ENCODE measurements at regions not wholly inside any gene's neighbourhood (a gene's known extent, or its start where the extent isn't known, plus 50 kb on each side); places are given as distances from the start of the nearest gene placed in this dataset.

DNA sequence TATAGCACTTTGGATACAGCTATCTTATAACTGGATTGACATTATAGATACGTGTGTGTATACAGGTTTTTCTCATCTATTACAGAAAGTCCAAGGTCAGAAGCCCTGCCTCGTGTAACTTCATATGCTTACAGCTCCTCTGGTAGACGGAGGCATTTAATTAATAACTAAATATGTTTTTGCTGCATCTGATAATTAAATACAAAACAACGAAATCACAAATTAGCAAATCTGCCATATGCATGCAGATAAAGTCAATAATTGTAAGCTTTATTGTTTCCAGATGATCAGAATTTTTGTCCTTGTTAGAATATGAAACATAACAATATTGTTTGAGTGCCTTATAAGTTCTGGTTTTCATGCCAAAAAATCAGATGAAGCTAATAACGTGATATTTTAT, 717.7 kb downstream of the LIG4 start:
- FAIRE-seq (no peak), DNase-seq (ENCODE audit: low read depth, low spot score) (no peak)
- Histone ChIP-seq H3K9me1 (replicated peaks; ENCODE audit: control insufficient read depth, extremely low read depth, insufficient read depth, low read length) (no peaks in the 10 kb centered on the region), H4K20me1 (replicated peaks; ENCODE audit: control insufficient read depth, extremely low read depth, insufficient read depth, low read length) (no peaks in the 10 kb centered on the region), H3K27ac (ENCODE audit: insufficient read depth, low read depth, low read length) (no peak overlapping the region), H3K36me3 (ENCODE audit: control insufficient read depth in 2 of 2, extremely low read depth in 1 of 2, insufficient read depth in 2 of 2, low read length in 2 of 2) (no peaks in the 10 kb centered on the region), H3K4me3 (replicated peaks in 1 of 3; ENCODE audit: insufficient read depth in 1 of 3, low read depth in 1 of 3, low read length in 3 of 3) (no peak overlapping the region), H3K9ac (replicated peaks; ENCODE audit: extremely low read depth, insufficient read depth, low read length) (no peak overlapping the region), H3K4me2 (ENCODE audit: insufficient read depth, low read length) (no peak overlapping the region), H3K79me2 (ENCODE audit: control insufficient read depth, insufficient read depth, low read length) (no peaks in the 10 kb centered on the region), H3K4me1 (ENCODE audit: control insufficient read depth, extremely low read depth, insufficient read depth, low read length) (no peaks in the 10 kb centered on the region), H2AFZ (ENCODE audit: low read depth, low read length) (no peak overlapping the region), H3K9me3 (replicated peaks; ENCODE audit: control insufficient read depth, insufficient read depth, low read length) (no peaks in the 10 kb centered on the region), H3K27me3 (ENCODE audit: control insufficient read depth in 2 of 2, insufficient read depth in 2 of 2, low read length in 2 of 2) (no peaks in the 10 kb centered on the region)
- dilution Hi-C loops (cut with MboI; ENCODE audit: extremely low pct_ligation_motif_present, low sequenced_read_pairs) = no loop called here
- TF ChIP-seq POLR2A (IDR thresholded peaks at IDR 0.05; ENCODE audit: low read depth, low read length) (no peak), EZH2 (IDR thresholded peaks at IDR 0.05; ENCODE audit: borderline replicate concordance, low read depth, low read length, severe bottlenecking) (no peak), POLR2AphosphoS5 (IDR thresholded peaks at IDR 0.05; ENCODE audit: insufficient read depth, low read depth, low read length) (no peak), FOS (IDR thresholded peaks at IDR 0.05; ENCODE audit: borderline replicate concordance, insufficient read depth, low read length) (no peak), GATA2 (IDR thresholded peaks at IDR 0.05; ENCODE audit: insufficient read depth, insufficient read length, low read depth, low read length) (no peak), JUN (IDR thresholded peaks at IDR 0.05; ENCODE audit: borderline replicate concordance, insufficient read depth, insufficient read length, low read depth) (no peak), MYC (IDR thresholded peaks at IDR 0.05; ENCODE audit: low read depth, low read length) (no peak)
- TF ChIP-seq, protein P1, sequence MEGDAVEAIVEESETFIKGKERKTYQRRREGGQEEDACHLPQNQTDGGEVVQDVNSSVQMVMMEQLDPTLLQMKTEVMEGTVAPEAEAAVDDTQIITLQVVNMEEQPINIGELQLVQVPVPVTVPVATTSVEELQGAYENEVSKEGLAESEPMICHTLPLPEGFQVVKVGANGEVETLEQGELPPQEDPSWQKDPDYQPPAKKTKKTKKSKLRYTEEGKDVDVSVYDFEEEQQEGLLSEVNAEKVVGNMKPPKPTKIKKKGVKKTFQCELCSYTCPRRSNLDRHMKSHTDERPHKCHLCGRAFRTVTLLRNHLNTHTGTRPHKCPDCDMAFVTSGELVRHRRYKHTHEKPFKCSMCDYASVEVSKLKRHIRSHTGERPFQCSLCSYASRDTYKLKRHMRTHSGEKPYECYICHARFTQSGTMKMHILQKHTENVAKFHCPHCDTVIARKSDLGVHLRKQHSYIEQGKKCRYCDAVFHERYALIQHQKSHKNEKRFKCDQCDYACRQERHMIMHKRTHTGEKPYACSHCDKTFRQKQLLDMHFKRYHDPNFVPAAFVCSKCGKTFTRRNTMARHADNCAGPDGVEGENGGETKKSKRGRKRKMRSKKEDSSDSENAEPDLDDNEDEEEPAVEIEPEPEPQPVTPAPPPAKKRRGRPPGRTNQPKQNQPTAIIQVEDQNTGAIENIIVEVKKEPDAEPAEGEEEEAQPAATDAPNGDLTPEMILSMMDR (IDR thresholded peaks at IDR 0.05; ENCODE audit: extremely low read depth in 1 of 2, insufficient read depth in 1 of 2, low read depth in 1 of 2, low read length in 2 of 2) = no peak
- TF ChIP-seq, protein P2, sequence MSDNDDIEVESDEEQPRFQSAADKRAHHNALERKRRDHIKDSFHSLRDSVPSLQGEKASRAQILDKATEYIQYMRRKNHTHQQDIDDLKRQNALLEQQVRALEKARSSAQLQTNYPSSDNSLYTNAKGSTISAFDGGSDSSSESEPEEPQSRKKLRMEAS (IDR thresholded peaks at IDR 0.05; ENCODE audit: insufficient read depth, insufficient read length) = no peak
- ChIA-PET CTCF (interaction anchor here (2.0 kb wide), 1 partner anchor 11 kb away, joined by 7 read pairs; no protein-coding TSS in a partner anchor), POLR2A (no interaction called here)
- BruUV-seq (replicated peaks) = no TSS peak
- intact Hi-C loops (cut with micrococcal nuclease) = no loop called here
